ENCODE measurements at regions not wholly inside any gene's neighbourhood (a gene's known extent, or its start where the extent isn't known, plus 50 kb on each side); places are given as distances from the start of the nearest gene placed in this dataset.
A peak's percentile ranks its signal among the peaks of the same experiment; 100 is the strongest.

DNA sequence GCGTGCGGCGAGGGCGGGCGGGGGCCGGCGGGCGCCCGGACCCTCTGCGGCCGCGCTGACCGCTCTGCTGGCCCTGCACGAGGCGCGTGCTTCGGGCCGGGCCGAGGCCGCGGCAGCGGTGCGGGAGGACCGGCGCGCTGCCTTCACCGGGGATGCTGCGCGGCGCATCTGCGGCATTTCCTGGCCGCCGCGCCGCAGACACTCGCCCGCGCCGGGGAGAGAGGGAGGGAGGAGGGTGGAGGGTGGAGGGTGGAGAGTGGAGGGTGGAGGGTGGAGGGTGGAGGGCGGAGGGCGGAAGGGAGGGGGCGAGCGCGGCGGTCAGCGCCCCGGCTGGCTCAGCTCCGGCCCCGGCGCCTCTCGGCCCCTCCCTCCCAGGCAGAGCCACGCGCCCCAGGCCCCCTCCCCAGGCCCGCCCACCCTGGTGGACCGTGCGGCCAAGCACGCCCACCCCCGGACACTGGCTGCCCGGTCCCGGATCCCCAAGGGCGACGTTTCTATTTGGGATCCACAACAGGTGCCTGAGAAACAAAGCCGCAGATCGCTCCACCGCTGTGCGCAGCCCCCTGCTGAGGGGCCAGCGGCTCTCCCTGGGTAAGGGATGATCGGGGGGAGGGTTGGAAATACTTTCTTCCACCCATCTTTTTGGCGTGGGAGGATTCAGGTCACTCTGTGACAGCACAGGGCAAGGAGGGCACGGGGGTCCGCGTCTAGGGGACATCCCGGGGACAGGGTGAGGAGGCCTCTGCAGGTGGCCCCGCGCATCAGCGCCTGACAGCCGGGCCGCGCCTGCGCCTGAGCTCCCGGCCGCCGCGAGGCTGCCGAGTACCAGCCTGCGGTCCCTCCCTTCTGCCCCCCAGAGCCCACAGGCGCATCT is 111.2 kb upstream of the BEND6 start (continued):
- TF ChIP-seq ATF3 (CRISPR knock-in tag; IDR thresholded peaks at IDR 0.05), result no peak
- 0 out of 2 replicates have a peak, but pooled peaks have one; percentile 73 for TF ChIP-seq HOXD1 (CRISPR knock-in tag; IDR thresholded peaks at IDR 0.05)
- peak; percentile 65; the same call in 1 of the 2 replicates for TF ChIP-seq SALL2 (CRISPR knock-in tag; IDR thresholded peaks at IDR 0.05)
- TF ChIP-seq ZFP36 (IDR thresholded peaks at IDR 0.05; ENCODE audit: borderline replicate concordance, low read depth, low read length, partially characterized antibody), result no peak
- 0 out of 2 replicates have a peak, but pooled peaks have one; percentile 85 for TF ChIP-seq ZNF354B (CRISPR knock-in tag; IDR thresholded peaks at IDR 0.05)
- TF ChIP-seq HMGA1 (CRISPR knock-in tag; conservative IDR thresholded peaks at IDR 0.05), result no peak
- TF ChIP-seq SNAPC2 (CRISPR knock-in tag; IDR thresholded peaks at IDR 0.05), result no peak
- TF ChIP-seq CHCHD3 (CRISPR knock-in tag; IDR thresholded peaks at IDR 0.05), result peak; percentile 50; the same call in 1 of the 2 replicates
- TF ChIP-seq TCF7 (IDR thresholded peaks at IDR 0.05; ENCODE audit: low read depth), result no peak
- TF ChIP-seq ZNF616 (CRISPR knock-in tag; IDR thresholded peaks at IDR 0.05; ENCODE audit: low read depth), result no peak; the same call in 1 of the 2 replicates
- TF ChIP-seq PHF5A (CRISPR knock-in tag; IDR thresholded peaks at IDR 0.05; ENCODE audit: low read depth, unreplicated experiment), result no peak
- no peak for TF ChIP-seq MBNL3 (CRISPR knock-in tag; conservative IDR thresholded peaks at IDR 0.05)
- TF ChIP-seq PRPF4 (IDR thresholded peaks at IDR 0.05; ENCODE audit: low read depth, low read length, poor library complexity, severe bottlenecking), result no peak
- no peak for TF ChIP-seq ZBTB33 (CRISPR knock-in tag; IDR thresholded peaks at IDR 0.05)
- no peak for TF ChIP-seq CEBPB (IDR thresholded peaks at IDR 0.05; ENCODE audit: borderline replicate concordance, low read depth, low read length)
- TF ChIP-seq HNF4A (CRISPR knock-in tag; IDR thresholded peaks at IDR 0.05), result no peak
- no peak for TF ChIP-seq ZNF639 (CRISPR knock-in tag; conservative IDR thresholded peaks at IDR 0.05)
- TF ChIP-seq MAF1 (CRISPR knock-in tag; IDR thresholded peaks at IDR 0.05; ENCODE audit: borderline replicate concordance), result 0 out of 2 replicates have a peak, but pooled peaks have one; percentile 64
- TF ChIP-seq ERF (CRISPR knock-in tag; IDR thresholded peaks at IDR 0.05), result no peak
- TF ChIP-seq ZKSCAN5 (CRISPR knock-in tag; IDR thresholded peaks at IDR 0.05), result no peak
- peak; percentile 30; the same call in 1 of the 2 replicates for TF ChIP-seq CBFB (CRISPR knock-in tag; IDR thresholded peaks at IDR 0.05)
- no peak for TF ChIP-seq ZEB1 (IDR thresholded peaks at IDR 0.05; ENCODE audit: insufficient replicate concordance, low read depth)
- TF ChIP-seq ZNF550 (CRISPR knock-in tag; IDR thresholded peaks at IDR 0.05; ENCODE audit: borderline replicate concordance), result no peak
- TF ChIP-seq ZNF441 (CRISPR knock-in tag; IDR thresholded peaks at IDR 0.05; ENCODE audit: borderline replicate concordance), result no peak
- no peak for TF ChIP-seq EHMT2 (IDR thresholded peaks at IDR 0.05; ENCODE audit: borderline replicate concordance, low read depth, low read length)
- no peak; the same call in 1 of the 2 replicates for TF ChIP-seq TAF1 (CRISPR knock-in tag; IDR thresholded peaks at IDR 0.05)
- TF ChIP-seq STAG1 (CRISPR knock-in tag; IDR thresholded peaks at IDR 0.05), result peak; percentile 56
- TF ChIP-seq RFX3 (CRISPR knock-in tag; IDR thresholded peaks at IDR 0.05), result no peak
- TF ChIP-seq RNF2 (conservative IDR thresholded peaks at IDR 0.05; ENCODE audit: low read depth), result peak; percentile 58

Measured in HepG2 (cell line).